Activated CD4-positive, alpha-beta T cell treated with anti-CD3 and anti-CD28 coated beads, Interleukin-2, amount 50 U/mL, for 16 hours (primary cell): ENCODE measurements at regions not wholly inside any gene's neighbourhood (a gene's known extent, or its start where the extent isn't known, plus 50 kb on each side); places are given as distances from the start of the nearest gene placed in this dataset.
"Not testable (repeated sequence)": the region's sequence is repeated elsewhere in the genome, so short reads cannot be mapped to it uniquely, and the experiment has no call there.

Experiments
- DNase-seq: peaks from one replicate; pipeline ENCODE4 v3.0.0-alpha.2; 2020

DNA sequence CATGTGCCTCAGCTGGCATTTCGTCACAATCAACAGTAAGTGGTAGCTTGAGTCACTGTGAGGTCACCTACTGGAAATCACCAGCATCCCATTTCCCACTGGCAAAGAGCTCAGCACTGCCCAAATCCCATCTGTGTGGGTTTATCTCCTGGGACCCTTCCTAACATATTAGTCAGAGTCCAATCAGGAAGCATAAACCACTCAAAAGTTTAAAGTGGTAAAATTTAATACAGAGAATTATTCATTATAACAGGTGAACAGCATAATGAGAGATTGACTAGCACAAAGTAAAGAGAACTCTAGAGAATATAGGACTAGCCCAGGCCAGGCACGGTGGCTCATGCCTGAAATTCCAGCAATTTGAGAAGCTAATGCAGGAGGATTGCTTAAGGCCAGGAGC, 107.1 kb upstream of the TP53BP2 start:
- DNase-seq = not testable (repeated sequence)

DNA sequence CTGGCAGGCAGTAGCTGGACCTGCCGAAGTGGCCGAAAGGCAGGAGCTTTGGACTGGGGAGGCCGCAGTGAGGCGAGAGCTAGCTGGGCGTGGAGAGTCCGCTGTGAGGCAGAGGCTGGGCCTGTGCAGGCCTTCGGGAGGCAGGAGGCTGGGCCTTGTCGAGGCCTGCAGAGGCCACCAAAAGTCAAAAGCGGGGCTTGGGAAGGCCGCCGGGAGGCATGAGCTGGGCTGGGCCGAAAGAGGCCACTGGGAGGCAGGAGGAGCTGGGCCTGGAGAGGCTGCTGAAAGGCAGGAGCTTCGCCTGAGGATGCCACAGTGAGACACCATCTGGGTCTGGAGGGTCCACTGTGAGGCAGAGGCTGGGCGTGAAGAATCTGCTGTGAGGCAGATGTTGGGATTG, 105.8 kb upstream of the TP53BP2 start:
- DNase-seq = not testable (repeated sequence)

DNA sequence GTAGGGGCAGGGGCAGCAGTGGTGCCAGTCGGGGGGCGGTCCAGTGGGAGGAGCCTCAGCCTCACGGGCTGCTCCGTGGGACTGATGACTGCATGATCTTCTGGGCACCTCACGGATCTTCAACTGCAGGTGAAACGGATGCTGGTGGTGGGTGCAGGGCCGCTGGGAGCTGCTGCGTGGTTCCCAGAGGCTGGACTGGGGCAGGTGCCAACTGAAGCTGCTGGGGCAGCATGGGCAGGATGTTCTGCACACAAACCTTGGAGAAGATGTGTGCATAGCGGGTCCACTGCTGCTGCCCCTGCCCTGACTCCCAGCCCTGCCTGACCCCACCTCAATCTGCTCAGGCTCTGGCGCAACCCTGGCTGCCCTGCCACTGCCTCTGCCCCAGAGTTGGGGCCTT, 104.2 kb upstream of the TP53BP2 start:
- not testable (repeated sequence) for DNase-seq

DNA sequence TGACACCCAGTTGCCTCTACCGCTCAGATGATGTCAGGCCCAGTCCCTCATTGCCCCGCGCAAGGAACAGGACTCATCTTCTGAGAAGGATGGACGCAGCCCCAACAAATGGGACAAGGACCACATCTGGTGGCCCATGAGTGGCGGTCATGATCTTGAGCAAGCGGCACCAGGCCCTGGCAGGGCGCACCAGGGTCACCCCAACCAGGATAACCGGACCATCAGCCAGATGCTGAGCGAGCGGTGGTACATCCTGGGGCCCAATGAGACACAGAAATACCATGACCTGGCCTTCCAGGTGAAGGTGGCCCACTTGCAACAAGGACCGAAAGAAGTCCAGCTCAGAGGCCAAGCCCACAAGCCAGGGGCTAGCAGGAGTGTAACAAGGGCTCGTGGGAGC, 102.3 kb upstream of the TP53BP2 start:
- DNase-seq = not testable (repeated sequence)

DNA sequence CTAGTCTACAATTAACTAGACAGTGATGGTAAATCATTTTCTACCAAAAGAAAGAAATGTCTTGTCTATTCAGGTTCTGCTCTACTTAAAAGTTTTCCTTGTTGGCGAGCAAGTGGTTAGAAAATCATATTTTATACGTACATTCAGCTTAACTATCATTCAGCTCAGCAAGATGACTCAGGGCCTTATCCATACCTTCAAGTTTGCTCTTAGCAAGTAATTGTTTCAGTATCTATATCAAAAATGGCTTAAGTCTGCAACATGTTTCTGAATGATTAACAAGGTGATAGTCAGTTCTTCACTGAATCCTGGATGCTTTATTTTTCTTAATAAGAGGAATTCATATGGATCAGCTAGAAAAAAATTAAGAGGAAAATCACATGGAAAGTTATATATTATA, 90.8 kb upstream of the TP53BP2 start:
- not testable (repeated sequence) for DNase-seq

DNA sequence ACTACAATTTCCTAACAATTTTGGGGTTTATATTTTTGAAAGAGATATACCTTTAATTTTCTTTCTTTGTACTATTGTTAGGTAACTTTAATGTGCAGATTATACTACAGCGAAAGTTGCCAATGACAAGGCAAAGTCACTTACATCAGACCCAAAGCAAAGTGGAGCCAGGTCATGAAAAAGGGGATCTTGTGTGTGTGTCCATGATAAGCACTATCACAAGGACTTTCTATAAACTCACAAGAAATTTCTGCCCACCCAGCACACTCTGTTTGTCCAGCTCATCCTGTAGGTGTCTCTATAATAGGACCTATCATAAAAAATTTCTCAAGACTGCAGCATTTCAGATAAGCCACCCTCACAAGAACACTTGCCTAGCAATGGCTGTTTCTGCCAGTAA, 85.7 kb upstream of the TP53BP2 start:
- not testable (repeated sequence) for DNase-seq

DNA sequence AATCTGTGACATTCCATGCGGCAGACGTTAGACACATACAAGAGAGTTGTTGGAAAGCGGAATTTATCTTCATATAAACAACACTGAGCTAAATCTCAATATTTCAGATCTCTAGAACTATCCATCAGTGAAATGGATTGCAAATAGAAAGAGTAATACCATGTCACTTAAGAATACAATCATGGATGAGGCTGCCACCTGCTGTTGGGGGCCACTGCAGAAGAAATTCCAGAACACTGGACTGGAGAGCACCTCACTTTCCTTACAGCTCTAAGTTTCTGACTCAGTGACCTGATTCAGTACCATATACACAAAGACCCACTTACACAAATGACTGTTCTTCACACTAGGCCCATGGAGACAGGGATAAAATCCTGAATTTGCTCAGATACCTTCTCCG, 75.1 kb upstream of the TP53BP2 start:
- not testable (repeated sequence) for DNase-seq

DNA sequence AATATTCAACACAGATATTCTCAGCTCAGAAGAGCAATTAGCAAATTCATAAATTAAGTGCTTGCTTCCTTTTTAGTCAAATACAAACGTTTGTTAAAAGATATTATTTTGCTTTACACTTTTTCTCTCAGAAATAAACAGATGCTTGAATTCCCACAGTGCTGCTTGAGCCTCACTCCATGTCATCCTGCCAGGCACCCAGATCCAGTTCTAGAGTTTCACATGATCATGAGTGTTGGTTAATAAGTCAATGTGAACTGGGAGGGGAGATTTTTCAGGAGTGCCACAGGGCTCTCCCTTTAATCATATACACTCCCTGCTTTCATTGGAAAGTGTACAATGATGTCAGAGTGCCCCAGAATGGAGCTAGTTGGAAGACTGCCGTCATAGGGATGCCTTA, 69.7 kb upstream of the TP53BP2 start:
- DNase-seq = not testable (repeated sequence)

DNA sequence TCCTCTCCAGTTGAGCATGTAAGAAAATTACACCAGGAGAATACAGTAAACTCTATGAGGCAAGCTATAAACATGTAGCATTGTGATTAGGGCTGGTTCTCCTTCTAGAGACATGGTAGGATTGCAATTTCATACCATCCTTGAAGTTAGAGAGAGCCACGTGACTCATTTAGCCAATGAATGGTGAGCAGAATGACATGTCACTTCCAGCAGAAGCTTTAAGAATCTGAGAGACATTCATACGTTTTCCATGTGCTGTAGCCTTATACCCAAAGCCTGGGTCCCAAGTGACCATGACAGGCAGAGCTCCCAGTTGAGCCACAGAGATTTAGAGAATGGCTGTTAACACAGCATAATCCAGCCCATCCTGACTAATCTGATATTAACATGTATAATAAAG, 68.0 kb upstream of the TP53BP2 start:
- not testable (repeated sequence) for DNase-seq

DNA sequence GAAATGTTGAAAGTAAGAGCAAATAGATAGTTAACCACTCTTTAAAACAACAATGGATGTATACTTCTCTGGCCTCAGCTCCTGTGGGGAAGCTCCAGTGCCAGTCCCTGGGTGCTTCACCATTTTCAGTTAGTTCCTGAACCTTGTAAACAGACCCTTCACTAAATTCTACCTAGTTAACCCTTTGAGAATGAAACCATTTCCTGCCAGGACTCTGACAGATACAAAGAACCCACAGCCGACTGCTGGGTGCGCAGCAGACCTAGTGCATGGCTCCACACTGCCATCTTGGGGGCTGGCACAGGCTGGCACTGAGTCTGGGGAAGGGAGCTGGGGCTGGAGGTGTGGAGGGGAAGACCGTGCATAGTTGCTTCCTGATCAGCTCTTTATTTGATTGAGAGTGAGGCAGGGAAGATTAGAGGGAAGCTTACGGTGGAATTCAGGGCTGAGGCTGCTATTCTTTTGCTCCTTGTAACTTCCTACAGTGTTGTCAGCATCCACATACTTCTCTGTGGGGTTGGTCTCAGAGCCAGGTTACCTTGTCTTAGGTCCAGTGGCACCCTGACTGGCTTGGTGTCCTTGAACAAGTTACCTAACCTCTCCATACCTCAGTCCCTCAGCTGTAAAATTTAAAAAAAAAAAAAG, 62.3 kb upstream of the TP53BP2 start:
- DNase-seq = peak; percentile 65

DNA sequence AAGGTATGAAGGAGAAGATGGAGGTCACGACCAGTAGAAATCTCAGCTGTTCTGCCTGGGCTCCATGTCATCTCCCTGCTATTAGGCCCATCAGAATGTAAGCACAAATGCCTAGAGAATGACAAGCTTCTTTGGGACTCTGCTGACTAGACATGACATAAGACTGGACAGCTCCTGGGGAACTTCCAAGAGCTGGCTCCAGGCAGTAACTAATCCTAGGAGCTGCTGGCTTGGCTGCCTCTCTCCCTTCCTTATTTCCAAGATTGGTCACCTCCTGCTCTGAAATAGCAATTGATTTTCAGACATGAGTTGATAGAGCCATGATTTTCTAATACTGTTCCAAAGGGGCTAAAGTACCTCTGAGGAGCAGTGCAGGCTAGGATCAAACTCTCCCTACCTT, 57.5 kb upstream of the TP53BP2 start:
- DNase-seq = not testable (repeated sequence)

DNA sequence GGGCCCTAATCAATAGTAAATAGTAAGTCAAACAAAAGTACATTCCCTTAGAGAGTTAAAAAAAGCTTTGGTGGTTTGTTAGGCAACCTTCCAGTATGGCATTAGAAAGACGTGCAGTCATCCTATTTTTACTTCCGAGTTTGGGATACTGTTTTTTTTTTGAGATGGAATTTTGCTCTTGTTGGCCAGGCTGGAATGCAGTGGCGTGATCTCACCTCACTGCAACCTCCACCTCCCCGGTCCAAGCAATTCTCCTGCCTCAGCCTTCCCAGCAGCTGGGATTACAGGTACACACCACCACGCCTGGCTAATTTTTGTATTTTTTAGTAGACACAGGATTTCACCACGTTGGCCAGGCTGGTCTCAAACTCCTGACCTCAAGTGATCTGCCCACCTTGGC, 54.0 kb upstream of the TP53BP2 start:
- DNase-seq = not testable (repeated sequence)

DNA sequence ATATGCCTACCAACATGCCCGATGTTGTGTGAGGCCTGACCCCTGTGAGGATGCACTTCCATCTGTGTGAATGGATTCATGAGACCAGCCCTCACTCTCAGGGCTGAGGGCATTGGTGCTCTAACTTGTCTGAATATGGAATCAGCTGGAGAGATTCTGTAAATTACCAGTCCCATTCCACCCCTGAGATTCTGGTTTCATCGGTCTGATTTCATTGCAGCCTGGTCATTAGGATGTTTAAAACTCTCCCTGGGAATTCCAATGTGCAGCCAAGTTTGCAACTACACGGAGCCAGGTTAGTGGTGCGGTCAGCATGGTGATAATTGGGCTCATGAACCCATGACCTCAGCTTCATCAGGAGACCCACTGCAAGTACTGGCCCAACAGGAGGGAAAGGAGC, 51.4 kb upstream of the TP53BP2 start:
- not testable (repeated sequence) for DNase-seq

DNA sequence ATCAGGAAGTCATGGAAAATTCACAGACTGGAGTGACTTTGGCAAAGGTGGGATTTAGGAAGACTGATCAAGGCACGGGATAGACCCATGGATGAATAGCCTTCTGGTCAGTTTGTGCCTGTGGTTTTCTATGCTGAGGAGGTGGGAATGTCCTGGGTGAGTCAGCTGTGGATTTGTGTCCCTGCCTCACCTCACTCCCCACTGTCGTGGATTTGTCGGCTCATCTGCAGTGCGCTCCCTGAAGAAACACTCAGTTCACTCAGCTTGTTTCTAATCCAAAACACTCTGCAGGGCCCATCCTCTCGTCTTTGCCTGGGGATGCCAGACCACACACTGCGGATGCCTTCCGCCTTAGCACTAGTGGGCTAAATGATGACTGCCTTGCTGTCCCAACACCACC, 50.2 kb upstream of the TP53BP2 start:
- DNase-seq = not testable (repeated sequence)
